HG02870 (cell line): ENCODE measurements at regions not wholly inside any gene's neighbourhood (a gene's known extent, or its start where the extent isn't known, plus 50 kb on each side); places are given as distances from the start of the nearest gene placed in this dataset.

Source experiments
- ATAC-seq: cut with Tn5 transposase; IDR thresholded peaks from one replicate; pipeline ENCODE4 v1.9.1; 2021; ENCODE audit warnings: mild to moderate bottlenecking, moderate library complexity; ENCODE audit not compliant: unreplicated experiment

DNA sequence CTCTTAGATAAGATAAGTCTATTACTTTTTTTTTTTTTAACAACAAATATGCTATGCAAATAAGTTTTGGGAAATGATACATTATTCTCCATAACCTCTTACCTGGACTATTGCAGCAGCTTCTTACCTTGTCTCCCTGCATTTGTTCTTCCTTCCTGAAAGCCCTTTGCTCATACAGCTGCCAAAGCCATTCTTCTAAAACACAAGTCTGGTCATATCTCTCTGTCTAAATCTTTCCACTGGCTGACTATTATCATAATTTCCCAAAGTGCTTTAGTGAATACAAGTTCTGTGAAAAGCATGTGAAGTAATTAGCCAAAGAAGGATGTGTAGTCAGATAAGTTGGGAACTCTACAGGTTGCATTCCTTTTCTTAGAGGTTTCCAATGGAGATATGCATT is 115.4 kb upstream of the CNTLN start:
- no peak for ATAC-seq

DNA sequence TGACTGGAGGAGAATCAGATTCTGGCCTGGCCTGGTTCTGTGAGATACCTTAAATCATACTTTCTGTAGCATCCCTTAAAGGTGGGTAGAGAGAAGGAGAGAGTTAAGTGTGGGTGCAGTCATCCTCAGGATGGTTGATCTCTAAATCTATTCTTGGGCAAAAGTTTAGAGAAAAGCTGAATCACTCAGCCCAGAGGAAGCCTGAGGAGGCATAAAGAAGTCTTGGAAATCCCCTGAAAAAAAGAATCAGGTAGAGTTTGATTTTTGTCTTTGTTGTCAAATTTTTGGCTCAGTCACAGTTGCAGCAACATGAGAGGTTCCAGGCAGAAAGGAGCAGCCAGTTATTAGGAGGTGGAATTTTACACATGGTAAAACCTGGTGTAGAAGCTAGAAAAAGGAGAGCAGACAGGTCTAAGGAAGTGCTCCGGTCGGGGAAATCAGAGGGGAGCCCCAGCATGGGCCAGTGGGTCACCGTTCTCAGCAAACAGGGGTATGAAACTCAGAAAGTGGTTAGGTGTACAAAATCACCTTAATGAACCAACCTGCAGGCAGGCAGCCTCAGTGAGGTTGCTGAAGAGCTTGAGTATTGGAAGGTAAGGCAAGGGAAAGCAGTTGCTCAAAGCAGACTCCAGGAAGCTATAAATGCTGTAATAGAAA is 116.2 kb upstream of the CNTLN start:
- no peak for ATAC-seq

DNA sequence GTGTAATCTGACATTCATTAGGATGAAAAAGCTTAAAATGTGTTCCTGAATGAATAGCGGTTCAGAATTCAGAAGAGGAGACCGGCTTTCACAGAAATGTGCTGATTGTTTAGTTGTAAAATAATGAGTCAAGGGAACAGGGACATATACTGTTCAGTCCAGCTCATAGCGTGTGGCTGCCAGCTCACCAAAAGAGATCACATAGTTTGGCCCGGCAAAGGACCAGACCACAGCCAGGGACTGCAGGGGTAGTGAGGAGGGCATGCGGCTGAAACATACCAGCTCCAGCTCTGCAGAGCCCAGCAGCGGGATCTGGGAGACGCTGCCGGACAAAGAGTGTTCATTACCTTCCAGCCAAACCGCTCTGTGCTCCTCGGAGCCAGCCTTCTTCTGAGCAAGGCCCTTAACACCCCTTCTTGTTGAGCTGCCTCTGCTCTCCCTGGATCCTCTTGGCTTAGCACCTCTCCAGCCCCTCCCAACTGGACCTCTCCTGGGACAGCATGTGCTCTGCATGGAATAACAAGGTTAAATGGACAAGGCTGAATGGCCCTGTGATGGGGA is 116.8 kb upstream of the CNTLN start:
- ATAC-seq = no peak

DNA sequence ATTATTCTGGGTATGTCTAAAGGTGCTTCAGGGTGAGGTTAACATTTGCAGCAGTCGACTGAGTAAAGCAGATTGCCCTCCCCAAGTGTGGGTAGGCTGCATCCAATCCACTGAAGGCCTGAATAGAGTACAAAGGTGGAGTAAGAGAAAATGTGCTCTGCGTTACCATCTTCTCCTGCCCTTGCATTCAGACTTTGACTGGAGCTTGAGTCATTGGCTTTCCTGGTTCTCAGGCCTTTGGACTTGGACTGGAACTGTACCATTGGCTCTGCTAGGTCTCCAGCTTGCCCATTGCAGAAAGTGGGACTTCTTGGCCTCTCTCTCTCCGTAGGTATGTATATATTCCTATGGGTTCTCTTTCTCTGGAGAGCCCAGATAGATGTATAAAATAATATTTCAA is 120.9 kb upstream of the CNTLN start:
- no peak for ATAC-seq

DNA sequence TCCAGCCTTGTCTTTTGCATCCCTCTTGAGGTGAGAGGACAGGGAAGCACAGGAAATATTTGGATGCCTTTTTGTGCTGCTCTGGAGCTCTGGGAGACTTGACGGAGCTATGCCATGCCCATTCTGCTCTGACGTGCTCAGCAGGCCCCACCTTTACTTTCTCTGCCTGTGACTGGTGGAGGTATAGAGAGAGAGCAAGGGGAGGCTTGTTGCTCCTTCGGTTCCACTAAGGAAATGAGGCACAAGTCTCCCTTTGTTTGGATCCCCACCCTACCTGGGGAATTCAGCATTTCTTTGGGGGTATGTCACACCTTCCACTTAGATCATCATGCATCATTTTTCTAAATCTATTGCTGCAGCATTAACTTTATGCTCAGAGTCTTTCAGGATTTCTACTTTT is 121.8 kb upstream of the CNTLN start:
- no peak for ATAC-seq

DNA sequence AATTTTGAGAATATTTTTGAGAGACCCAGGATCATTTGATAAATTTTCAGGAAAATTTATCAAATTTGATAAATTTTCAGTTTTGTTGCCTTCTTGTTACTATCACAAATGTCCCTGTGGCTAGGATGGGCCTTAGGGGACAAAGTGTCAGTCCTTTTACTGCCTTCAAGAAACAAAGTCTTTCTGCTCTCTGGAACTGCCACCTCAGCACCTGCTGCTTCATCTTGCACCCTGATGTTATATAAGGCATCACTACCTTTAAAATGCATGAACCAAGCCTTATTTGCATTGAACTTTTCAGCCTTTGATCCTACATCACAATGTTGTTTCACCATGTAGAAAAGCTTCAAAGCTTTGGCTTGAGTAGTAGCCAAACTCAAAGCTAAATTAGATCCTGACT is 123.0 kb upstream of the CNTLN start:
- ATAC-seq = no peak

DNA sequence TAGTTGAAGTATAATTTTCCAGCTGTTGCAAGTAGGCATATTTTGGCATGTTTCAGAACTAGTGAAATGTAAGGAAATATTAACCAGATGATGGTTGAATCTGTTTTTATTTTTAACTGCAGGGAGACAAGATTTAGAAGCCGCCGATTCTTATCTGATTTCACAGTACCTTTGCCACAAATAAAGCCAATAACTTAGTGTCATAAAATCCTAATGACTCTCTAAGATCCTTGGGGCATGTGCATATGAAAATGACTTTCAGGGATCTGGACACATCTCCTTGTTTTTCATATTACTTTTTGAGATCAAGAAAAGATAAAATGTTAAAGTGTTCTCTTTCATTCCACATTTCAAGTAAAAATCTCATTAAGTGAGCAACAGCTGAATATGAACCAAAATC is 125.8 kb upstream of the CNTLN start:
- no peak for ATAC-seq

DNA sequence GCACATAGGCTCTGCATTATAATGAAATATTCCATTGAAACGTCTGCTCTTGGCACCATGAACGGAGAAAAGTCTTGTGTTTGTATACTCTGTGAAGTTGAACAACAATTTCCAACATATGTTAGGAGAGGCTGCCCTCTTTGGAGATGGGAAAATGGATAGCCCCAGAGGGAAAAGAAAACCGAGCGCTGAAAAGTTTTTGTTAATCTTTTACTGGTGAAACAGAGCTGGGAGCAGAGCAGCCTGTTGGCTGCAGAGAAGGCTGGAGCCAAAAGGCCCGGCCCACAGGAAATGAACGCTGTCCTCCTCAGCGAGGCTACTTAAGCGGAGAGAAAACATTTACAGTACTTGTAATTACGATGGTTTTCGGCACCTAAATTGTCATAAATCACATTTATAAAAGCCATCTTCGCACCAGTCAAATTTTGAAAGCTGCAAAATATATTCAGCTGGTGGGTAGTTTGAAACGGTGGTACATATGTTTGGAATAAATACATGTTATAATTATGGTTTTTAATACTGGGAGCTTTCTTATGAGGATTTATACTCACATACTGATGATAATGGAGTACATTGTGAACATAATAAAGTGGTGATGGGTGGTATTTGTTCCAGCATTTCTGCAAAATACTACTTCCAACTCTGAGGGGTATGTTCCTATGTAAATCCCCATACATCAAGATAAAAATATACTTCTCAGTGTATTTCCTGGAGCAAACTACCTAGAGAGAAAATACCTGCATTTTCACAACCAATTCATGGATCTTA is 129.6 kb upstream of the CNTLN start:
- no peak for ATAC-seq

DNA sequence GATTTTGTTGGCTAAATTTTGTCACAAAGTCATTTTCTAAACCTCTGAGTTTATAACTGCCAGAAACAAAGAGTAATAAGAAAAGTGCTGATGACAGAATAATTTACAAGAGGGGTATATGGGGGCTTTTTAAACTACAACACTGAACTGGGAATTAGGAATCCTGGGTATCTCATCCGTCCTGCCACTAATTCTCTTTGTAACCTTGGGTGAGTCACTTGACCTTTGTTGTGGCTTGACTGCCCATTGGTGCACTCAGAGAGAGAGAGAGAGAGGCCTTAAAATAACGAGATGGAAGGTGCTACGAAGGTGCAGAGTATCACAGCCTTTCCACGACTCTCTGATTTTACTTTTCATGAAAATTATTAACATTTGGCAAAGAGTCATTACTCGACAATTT is 130.3 kb upstream of the CNTLN start:
- ATAC-seq = no peak

DNA sequence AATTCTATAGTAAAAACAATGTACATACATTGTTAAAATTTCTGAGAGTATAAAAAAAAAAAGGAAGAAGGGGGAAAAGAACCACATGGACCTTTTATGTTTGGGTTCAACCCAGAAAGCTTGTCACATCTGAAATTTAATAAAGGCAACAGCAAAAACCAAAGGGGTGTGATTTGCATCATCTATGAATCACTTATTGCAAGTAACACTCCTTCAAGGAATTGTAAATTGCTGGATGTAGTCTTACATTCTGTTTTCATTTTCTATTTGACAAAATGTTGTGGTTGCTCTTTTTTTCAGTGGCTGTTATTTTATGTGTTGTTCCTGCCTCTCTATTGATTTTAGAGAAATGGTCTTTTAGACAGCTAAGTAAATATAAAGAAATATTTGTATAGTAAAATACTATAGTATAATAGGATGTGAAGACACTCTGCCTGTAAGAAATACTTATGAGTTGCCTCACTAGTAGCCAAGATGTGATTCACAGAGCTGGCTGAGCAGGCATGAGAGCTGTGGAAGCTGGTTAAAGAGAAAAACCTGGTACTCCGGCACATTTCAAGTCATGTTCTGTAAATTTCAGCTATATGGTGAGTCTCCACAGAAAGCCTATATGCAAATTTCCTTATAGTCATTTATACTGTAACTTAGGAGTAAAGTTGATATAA is 131.1 kb upstream of the CNTLN start:
- ATAC-seq = no peak

DNA sequence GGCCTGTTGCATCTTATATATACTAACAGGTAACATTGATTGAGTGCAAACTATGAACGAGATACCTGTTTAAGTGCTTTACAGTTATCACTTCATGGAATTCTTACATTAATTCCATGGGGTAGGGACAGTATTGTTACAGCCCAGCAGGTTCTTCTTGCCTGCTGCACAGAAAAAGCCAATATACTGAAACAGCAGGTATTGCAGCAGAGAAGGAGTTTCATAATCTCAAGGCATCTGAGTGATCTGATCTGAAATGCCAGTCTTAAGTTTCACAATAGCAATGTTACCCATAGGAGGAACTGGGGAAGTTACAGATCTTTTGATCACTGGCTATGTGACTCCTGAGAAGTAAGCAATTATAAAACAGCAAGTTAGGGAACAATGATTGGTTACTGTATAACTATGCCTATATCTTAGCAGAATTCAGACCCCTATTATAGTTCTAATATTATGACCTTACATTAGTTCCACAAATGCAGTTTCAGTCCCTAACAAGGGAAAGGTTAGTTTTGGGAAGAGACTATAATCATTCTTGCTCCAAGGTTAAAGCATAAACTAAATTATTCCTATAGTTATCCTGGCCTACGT is 126.5 kb upstream of the BNC2 start:
- no peak for ATAC-seq

DNA sequence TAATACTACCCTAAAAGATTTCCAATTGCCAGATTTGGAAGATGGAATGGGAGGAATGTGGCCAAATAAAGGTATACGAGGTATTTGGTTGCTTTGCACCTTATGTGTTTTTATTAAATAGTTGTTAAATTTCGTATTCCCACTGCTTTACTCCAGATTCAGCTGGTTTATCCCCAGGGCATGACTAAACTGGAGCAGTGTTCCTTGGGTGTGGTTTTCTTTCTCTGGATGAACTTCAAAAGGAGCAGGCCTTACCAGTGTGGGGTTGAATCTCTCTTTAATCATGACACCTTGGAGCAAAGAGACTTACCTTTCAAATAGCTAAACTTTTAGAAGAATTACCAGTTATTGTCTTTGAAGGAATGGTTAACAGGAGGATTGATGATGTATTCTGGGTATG is 121.7 kb upstream of the BNC2 start:
- no peak for ATAC-seq

DNA sequence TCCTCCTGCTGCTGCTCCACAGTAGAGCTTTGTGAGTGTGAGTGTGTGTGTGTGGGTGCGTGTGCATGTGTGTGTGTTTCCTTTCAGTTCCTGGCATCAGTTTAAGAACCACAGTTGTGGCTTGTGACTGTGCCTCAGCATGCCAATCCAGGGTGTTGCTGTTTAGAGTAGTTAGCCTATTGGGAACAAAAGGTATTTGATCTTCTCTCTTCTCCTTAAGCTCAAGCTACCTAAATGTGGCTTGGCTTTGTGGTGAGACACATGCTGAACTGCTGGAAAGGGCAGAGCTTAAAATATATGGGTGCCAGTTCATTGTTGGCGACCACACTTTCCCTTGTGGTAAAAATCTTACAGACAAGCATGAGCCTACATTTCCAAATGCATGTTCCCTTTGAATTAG is 116.6 kb upstream of the BNC2 start:
- no peak for ATAC-seq

DNA sequence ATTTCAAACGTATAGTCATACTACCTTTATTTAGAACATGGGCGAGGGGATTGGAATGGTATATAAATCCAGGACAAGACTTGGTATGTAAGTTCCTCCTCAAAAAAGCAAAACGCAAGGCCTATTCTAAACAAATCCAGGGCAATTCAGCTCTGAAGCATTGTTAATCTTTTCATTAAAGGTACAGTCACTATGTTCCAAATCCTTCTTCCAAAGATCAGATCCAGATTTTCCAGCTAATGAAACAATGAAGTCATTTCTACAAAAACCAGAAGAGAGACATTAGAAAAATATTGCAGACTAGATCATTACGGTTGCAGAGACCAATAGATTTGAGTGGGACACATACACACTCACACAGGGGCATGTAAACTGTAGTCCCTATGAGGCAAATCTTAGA is 116.1 kb upstream of the BNC2 start:
- no peak for ATAC-seq

DNA sequence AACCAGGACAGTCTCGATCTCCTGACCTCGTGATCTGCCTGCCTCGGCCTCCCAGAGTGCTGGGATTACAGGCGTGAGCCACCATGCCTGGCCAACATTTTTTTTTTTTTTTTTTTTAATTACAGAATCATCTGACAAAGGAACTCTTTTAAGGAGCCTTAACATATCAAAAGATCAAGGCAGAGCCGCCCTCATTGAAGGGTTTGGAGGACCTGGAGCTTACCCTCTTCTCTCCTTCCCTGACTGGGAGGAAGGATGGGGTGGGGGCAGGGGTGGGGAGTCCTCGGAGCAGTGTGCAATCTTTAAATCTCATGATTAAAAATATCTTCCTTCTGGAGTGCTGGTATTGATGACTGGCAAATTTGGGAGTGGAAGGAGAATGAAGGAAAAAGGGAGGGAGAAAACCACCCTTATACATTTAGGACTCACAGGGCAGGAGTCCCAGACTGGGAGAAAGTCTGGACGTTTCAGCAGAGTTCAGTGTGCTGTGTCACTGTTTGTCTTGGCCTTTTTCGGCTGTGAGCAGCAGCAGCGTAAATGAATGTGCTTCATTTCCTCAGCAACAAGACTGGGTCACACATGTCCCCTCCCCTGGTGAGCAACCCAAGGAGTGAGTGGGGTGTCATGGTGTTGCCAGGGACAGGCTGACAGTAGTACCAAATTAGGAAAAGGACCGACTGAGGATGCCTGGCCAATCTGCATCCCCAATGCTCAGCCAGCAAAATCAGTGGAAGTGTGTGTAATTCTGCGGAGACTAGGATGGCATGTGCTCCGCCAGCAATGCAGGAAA is 115.3 kb upstream of the BNC2 start:
- no peak for ATAC-seq

DNA sequence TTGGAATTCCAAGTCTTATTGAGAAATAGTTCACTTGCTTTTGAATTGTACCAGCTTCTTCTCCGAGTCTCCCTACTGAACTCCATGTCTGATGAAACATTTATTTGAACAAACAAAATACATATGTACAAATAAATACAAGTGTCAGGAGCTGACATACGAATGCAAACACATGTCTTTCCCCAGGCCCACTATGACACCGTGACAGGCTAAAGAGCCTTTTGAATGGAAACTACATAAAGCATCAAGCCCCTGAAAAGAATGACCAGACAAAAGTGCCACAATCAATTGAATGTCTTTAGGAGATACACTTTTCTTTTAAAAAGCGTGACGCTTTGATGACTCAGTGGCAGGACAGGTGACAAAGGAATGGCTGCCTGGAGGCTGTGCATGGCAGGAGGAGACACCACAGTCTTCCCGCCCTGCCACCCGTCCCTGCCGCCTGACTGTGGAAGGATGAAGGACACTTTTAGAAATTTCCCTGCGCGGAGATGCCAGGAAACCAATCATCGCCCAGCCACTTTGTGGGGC is 112.4 kb upstream of the BNC2 start:
- ATAC-seq = no peak

DNA sequence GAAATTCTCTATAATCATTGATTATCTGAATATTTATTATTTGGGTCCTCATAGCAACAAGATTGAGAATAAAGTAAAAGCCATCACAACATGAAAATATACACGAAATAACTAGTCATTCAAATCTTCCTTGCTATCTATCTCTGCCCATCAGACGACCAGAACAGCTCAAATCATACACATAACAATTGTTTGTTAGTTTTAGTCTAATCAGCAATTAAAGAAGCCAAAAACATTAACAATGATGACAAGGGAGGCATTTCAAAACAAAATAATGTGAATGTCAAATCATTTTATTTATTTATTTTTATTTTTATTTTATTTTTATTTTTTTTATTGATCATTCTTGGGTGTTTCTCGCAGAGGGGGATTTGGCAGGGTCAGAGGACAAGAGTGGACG is 106.0 kb upstream of the BNC2 start:
- ATAC-seq = no peak

DNA sequence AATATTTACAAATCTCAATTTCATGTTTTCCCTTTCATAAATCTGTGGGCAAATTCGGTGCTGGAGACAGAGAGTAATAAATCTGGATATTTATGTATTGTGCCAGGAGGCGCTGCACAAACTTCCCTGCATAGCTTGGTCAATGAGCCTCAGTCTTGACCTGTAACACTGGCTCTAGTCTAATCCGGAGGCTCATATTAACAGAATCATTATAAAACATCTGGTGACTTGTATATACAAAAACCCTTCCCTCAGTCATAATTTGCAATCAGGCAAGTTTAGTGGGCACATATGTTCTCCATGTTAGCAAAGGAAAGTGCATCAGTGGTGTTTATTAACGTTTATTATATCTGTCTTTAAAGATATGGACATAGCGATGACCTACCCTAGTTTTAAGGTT is 104.0 kb upstream of the BNC2 start:
- no peak for ATAC-seq

DNA sequence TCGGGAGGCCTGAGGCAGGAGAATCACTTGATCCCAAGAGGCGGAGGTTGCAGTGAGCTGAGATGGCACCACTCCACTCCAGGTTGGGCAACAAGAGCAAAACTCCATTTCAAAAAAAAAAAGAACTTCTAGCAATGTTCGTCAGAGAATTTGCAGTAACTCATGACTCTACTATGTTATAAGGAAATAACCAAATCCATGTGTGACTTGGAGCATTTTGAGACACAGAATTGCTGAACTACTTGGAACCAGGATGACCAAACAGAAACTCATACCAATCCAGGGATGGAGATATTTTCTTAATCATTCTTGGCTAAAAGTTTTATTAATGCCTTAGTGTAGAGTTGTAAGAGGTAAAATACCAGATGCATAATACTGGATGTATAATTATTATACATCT is 99.9 kb upstream of the BNC2 start:
- no peak for ATAC-seq

DNA sequence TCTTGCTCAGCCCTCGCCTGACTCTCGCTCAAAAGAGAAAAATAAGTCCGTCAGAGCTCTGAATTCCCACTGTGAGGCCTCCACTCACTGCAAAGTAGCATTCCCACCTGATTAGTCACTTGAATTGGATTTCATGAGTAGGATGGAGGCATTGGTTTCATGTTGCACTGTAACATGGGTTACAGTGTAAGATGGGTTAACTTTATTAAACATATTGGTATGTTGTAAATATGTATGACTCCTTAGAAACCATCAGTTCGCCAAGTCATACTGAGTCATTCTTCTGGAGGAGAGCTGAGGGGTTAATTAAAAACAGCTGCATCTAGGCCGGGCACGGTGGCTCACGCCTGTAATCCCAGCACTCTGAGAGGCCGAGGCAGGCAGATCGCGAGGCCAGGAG is 93.8 kb upstream of the BNC2 start:
- ATAC-seq = no peak

DNA sequence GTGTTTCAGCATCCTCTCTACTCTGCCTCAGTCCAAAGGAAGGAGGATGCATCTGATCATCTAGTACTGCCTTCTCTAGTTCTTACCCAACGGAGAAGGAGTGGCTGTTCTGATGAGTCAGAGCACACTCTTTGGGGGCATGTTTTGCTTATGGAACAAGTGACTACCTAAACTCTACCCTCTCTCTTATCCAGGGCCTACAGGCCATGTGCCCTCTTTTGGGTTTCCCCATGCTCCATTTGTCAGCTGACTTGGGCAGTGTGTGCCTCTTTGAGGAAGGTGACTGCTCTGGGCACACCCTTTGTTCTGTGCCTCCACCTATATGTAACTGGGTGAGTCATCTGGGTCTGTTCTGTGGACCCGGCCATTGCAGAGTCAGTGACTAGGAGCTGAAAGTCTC is 89.6 kb upstream of the BNC2 start:
- no peak for ATAC-seq
